ENCODE measurements at regions not wholly inside any gene's neighbourhood (a gene's known extent, or its start where the extent isn't known, plus 50 kb on each side); places are given as distances from the start of the nearest gene placed in this dataset.

GRCh38 chr5:107807431-107807830 is 136.7 kb upstream of the EFNA5 start:
- TF ChIP-seq, protein P1, sequence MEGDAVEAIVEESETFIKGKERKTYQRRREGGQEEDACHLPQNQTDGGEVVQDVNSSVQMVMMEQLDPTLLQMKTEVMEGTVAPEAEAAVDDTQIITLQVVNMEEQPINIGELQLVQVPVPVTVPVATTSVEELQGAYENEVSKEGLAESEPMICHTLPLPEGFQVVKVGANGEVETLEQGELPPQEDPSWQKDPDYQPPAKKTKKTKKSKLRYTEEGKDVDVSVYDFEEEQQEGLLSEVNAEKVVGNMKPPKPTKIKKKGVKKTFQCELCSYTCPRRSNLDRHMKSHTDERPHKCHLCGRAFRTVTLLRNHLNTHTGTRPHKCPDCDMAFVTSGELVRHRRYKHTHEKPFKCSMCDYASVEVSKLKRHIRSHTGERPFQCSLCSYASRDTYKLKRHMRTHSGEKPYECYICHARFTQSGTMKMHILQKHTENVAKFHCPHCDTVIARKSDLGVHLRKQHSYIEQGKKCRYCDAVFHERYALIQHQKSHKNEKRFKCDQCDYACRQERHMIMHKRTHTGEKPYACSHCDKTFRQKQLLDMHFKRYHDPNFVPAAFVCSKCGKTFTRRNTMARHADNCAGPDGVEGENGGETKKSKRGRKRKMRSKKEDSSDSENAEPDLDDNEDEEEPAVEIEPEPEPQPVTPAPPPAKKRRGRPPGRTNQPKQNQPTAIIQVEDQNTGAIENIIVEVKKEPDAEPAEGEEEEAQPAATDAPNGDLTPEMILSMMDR (IDR thresholded peaks at IDR 0.05; ENCODE audit: poor library complexity): no peak
- no peak for TF ChIP-seq EZH2 (IDR thresholded peaks at IDR 0.05; ENCODE audit: borderline replicate concordance)

Data from hepatocyte (in vitro differentiated cells).